ENCODE measurements at regions not wholly inside any gene's neighbourhood (a gene's known extent, or its start where the extent isn't known, plus 50 kb on each side); places are given as distances from the start of the nearest gene placed in this dataset.

GRCh38 chr6:165949324-165949723 lies 218.3 kb downstream of the TBXT start:
- no peak for DNase-seq (ENCODE audit: low read depth)

GRCh38 chr6:165944002-165944466 lies 223.6 kb downstream of the TBXT start:
- DNase-seq (ENCODE audit: low read depth) = no peak

- no peak for DNase-seq (ENCODE audit: low read depth)
Measured at GRCh38 chr6:165941786-165942185, 225.9 kb downstream of the TBXT start.

GRCh38 chr6:165941249-165941775 lies 226.3 kb downstream of the TBXT start:
- DNase-seq (ENCODE audit: low read depth) = no peak

GRCh38 chr6:165940366-165940765 lies 227.3 kb downstream of the TBXT start:
- DNase-seq (ENCODE audit: low read depth) = no peak

- DNase-seq (ENCODE audit: low read depth) = no peak
Measured at GRCh38 chr6:165939601-165940290, 227.9 kb downstream of the TBXT start.

GRCh38 chr6:165939047-165939446 lies 228.6 kb downstream of the TBXT start:
- no peak for DNase-seq (ENCODE audit: low read depth)

GRCh38 chr6:165937564-165938358 lies 229.9 kb downstream of the TBXT start:
- DNase-seq (ENCODE audit: low read depth) = no peak

- DNase-seq (ENCODE audit: low read depth) = no peak
Measured at GRCh38 chr6:165936660-165937059, 231.0 kb downstream of the TBXT start.

GRCh38 chr6:165936096-165936495 lies 231.6 kb downstream of the TBXT start:
- DNase-seq (ENCODE audit: low read depth) = no peak

- no peak for DNase-seq (ENCODE audit: low read depth)
Measured at GRCh38 chr6:165931675-165932074, 236.0 kb downstream of the TBXT start.

- DNase-seq (ENCODE audit: low read depth) = no peak
Measured at GRCh38 chr6:165930668-165931214, 236.9 kb downstream of the TBXT start.

- DNase-seq (ENCODE audit: low read depth) = no peak
Measured at GRCh38 chr6:165929607-165930006, 238.0 kb downstream of the TBXT start.

GRCh38 chr6:165926378-165926777 lies 241.3 kb downstream of the TBXT start:
- DNase-seq (ENCODE audit: low read depth) = no peak

GRCh38 chr6:165925474-165926156 lies 242.0 kb downstream of the TBXT start:
- no peak for DNase-seq (ENCODE audit: low read depth)

GRCh38 chr6:165922309-165922794 lies 245.3 kb downstream of the TBXT start:
- no peak for DNase-seq (ENCODE audit: low read depth)

- DNase-seq (ENCODE audit: low read depth) = no peak
Measured at GRCh38 chr6:165920896-165921671, 246.6 kb downstream of the TBXT start.

GRCh38 chr6:165917576-165917975 lies 250.1 kb downstream of the TBXT start:
- no peak for DNase-seq (ENCODE audit: low read depth)

- no peak for DNase-seq (ENCODE audit: low read depth)
Measured at GRCh38 chr6:165915022-165915770, 252.2 kb upstream of the PDE10A start.
